ENCODE measurements at regions not wholly inside any gene's neighbourhood (a gene's known extent, or its start where the extent isn't known, plus 50 kb on each side); places are given as distances from the start of the nearest gene placed in this dataset.
A peak's percentile ranks its signal among the peaks of the same experiment; 100 is the strongest.

DNA sequence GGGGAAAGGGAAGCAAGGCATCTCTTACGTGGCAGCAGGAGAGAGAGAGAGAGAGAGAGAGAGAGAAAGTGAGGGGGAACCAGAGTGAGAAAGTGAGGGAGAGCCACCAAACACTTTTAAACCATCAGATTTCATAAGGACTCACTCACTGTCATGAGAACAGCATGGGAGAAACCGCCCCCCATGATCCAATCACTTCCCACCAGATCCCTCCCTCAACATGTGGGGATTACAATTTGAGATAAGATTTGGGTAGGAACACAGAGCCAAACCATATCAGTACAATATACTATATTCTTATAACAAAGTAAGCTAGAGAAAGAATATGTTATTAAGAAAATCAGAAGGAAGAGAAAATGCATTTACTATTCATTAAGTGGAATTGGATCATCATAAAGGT lies 53.7 kb upstream of the PLXNC1 start:
- H3K4me3 ChIP-seq, result no peak overlapping the region
- DNase-seq (ENCODE audit: low spot score), result no peak
- TF ChIP-seq CTCF (IDR thresholded peaks at IDR 0.05), result no peak
- no peak overlapping the region for H3K27ac ChIP-seq

- TF ChIP-seq CTCF (IDR thresholded peaks at IDR 0.05), result no peak
- no peak overlapping the region for H3K4me3 ChIP-seq
- peak overlapping the region in 1 of 2 donors; percentile 32 for H3K27ac ChIP-seq
- DNase-seq (ENCODE audit: low spot score), result no peak
Measured at GRCh38 chr12:94095618-94096017, 52.8 kb upstream of the PLXNC1 start.

DNA sequence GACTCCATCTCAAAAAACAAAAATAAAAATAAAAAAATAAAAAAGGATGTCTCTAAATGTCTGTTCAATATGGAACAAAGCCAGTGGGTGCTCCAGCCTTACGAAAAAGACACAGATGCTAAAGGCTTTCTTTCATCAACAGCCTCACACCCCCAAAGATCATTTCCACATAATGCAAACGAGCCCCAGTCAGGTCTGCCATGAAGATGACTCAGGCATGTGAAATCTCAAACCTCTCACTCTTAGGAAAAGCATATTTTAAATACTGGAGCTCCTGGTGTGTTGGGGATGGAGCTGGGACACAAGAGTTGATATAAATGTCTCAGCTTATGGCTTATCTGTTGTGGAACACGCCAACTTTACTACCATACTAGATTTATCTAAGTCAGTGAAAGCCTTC lies 49.9 kb upstream of the PLXNC1 start:
- no peak for DNase-seq (ENCODE audit: low spot score)

More for the DNA sequence above, 49.9 kb upstream of the PLXNC1 start:
- TF ChIP-seq CTCF (IDR thresholded peaks at IDR 0.05), result no peak
- no peak overlapping the region for H3K4me3 ChIP-seq
- no peak overlapping the region for H3K27ac ChIP-seq

Measured in coronary artery (tissue), 2 donors.